Vagina (tissue), 2 donors: ENCODE measurements at regions not wholly inside any gene's neighbourhood (a gene's known extent, or its start where the extent isn't known, plus 50 kb on each side); places are given as distances from the start of the nearest gene placed in this dataset.

Source experiments
- CTCF ChIP-seq, 3 experiments: fragments of 450-650 bp in 2 of 3; fragments of 200-600 bp in 1 of 3; sonication (generic) in 1 of 3; IDR thresholded peaks; one replicate each; pipeline ENCODE4 v1.5.1; 2017 to 2019; ENCODE audit warnings: antibody characterized with exemption in 3 of 3, mild to moderate bottlenecking in 2 of 3, moderate library complexity in 2 of 3
- POLR2AphosphoS5 ChIP-seq, 2 donors: sonication (generic); formaldehyde crosslinking; IDR thresholded peaks; one replicate each; pipeline ENCODE4 v1.9.0; 2017; ENCODE audit warnings: antibody characterized with exemption in 2 of 2, mild to moderate bottlenecking in 2 of 2, low read depth in 1 of 2; ENCODE audit not compliant: insufficient read depth in 1 of 2

DNA sequence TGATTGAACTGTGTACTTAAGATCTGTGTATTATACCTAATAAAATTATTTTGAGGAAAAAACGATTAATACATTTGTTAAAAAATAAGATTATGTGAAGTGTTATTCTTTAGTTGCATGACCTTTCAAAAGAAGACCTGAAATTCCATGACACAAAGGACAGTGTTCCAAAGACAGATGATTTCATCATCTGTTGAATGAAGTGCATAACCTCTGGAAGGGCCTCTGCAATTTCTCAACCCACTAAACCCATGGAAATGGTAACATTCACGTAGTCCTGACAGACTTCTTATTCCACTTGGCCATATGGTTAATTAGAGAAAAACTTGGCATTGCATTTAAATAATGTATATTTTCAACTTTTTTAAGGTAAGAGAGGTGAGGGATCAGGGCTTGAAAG is 167.2 kb upstream of the CTNND2 start:
- no peak for TF ChIP-seq CTCF (IDR thresholded peaks at IDR 0.05)
- no peak for TF ChIP-seq POLR2AphosphoS5 (IDR thresholded peaks at IDR 0.05; ENCODE audit: insufficient read depth in 1 of 2, low read depth in 1 of 2)
